ENCODE measurements at regions not wholly inside any gene's neighbourhood (a gene's known extent, or its start where the extent isn't known, plus 50 kb on each side); places are given as distances from the start of the nearest gene placed in this dataset.

DNA sequence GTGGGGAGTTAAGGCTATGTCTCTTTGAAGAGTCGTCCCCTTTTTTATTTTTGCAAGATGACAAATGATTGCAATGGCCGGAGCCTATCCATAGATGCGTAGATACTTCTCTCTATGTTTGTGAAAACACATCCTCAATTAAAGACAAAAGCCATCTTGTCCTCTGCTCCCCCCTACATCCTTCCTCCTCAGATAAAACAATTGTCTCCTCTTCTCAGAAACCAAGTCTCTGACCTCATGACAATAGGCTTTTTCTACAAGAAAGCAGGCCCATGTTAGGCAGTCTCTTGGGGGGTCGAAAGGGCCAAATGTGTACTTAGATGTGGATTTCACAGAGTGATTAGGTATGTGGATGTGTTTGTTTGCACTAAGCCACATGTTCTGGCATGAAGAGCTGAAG lies 51.1 kb upstream of the SSTR4 start:
- Histone ChIP-seq H3K9me3 (no peaks in the 10 kb centered on the region), H3K4me1 (peaks cover 4% of the 10 kb centered on the region), H3K27ac (peak overlapping the region; percentile 6), H3K36me3 (no peaks in the 10 kb centered on the region), H3K27me3 (no peaks in the 10 kb centered on the region), H3K4me3 (no peak overlapping the region)
- no peak for DNase-seq
- intact Hi-C loops (cut with DNase I) = no loop called here
- ATAC-seq = no peak
- TF ChIP-seq, protein P1, sequence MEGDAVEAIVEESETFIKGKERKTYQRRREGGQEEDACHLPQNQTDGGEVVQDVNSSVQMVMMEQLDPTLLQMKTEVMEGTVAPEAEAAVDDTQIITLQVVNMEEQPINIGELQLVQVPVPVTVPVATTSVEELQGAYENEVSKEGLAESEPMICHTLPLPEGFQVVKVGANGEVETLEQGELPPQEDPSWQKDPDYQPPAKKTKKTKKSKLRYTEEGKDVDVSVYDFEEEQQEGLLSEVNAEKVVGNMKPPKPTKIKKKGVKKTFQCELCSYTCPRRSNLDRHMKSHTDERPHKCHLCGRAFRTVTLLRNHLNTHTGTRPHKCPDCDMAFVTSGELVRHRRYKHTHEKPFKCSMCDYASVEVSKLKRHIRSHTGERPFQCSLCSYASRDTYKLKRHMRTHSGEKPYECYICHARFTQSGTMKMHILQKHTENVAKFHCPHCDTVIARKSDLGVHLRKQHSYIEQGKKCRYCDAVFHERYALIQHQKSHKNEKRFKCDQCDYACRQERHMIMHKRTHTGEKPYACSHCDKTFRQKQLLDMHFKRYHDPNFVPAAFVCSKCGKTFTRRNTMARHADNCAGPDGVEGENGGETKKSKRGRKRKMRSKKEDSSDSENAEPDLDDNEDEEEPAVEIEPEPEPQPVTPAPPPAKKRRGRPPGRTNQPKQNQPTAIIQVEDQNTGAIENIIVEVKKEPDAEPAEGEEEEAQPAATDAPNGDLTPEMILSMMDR (IDR thresholded peaks at IDR 0.05) = no peak

DNA sequence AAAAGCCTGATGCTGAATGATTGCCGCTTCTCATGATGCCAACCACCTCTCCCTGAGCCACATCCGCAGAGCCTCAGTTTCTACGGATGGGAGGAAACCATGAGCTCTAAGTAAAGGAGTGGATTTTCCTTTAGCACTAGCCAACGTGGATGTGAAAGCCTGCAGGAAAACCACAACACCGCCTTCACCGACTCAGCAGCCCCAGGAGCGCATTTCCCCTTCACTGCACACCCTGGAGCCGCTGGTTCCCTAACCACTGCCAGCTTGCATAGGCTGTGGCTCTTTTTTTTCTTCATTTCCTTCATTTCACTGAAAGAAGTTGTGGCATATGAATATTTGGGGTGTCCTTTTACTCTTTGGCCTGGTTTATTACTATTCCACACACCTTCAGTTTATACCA lies 50.5 kb upstream of the SSTR4 start:
- ATAC-seq (peak; percentile 64), DNase-seq (no peak)
- H3K4me3 ChIP-seq = no peak overlapping the region
- H3K36me3 ChIP-seq = no peaks in the 10 kb centered on the region
- H3K4me1 ChIP-seq = peaks cover 4% of the 10 kb centered on the region
- TF ChIP-seq, protein P1 (IDR thresholded peaks at IDR 0.05) = no peak
- intact Hi-C loops (cut with DNase I) = no loop called here
- peak overlapping the region; percentile 6 for H3K27ac ChIP-seq
- H3K27me3 ChIP-seq = no peaks in the 10 kb centered on the region
- no peaks in the 10 kb centered on the region for H3K9me3 ChIP-seq

DNA sequence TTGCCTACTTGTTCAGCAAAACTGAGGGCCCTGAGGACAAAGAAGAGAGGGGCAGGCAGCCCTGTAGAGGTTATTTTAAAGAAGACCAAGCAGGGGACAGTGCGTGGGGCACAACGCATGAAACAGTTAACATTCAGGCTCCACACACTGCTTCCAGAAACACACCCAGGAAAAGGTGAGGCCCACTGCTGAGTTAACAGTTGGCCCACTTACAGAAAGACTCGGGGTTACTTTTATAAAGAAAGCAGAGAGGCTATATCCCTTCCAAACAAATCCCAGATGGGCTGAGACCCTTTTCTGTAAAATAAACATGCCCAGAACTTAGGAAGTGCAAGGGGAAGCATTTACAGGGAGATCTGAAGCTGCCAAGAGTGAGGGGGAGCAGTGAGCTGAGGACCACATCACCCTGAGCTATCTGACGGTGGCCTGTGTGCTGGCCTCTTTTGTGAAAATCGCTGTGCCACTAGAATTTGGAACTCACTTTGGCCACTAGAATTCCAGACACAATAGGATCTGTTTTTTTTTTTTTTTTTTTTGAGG lies 49.8 kb upstream of the SSTR4 start:
- no peak overlapping the region for H3K27ac ChIP-seq
- no peaks in the 10 kb centered on the region for H3K36me3 ChIP-seq
- intact Hi-C loops (cut with DNase I) = no loop called here
- ATAC-seq = no peak
- H3K9me3 ChIP-seq = no peaks in the 10 kb centered on the region
- peaks cover 4% of the 10 kb centered on the region for H3K4me1 ChIP-seq
- DNase-seq = no peak
- no peak overlapping the region for H3K4me3 ChIP-seq
- no peaks in the 10 kb centered on the region for H3K27me3 ChIP-seq
- TF ChIP-seq, protein P1 (IDR thresholded peaks at IDR 0.05) = no peak
